ENCODE measurements at regions not wholly inside any gene's neighbourhood (a gene's known extent, or its start where the extent isn't known, plus 50 kb on each side); places are given as distances from the start of the nearest gene placed in this dataset.

DNA sequence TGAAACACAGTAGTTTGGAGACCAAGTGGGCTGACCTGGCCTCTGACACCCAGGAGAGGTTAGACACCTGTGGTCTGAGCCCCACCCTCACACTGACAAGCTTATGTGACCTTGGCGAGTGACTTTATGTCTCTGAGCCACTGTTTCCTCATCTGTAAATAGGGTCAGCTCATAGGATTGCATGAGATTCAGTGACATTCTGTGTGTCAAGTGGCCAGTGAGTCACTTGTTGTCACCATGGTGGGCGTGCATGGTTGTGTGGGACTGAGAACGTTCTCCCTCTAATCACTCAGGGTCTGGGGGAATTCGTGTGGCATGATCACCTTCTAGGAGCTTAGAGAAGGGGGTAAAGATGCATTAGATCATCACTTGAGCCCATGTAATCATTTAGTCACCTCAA is 146.4 kb downstream of the PHETA1 start:
- TF ChIP-seq ZNF274 (IDR thresholded peaks at IDR 0.05; ENCODE audit: low read depth, low read length) (no peak), YY1 (IDR thresholded peaks at IDR 0.05; ENCODE audit: insufficient read depth, insufficient read length) (no peak)
